ENCODE measurements at regions not wholly inside any gene's neighbourhood (a gene's known extent, or its start where the extent isn't known, plus 50 kb on each side); places are given as distances from the start of the nearest gene placed in this dataset.

DNA sequence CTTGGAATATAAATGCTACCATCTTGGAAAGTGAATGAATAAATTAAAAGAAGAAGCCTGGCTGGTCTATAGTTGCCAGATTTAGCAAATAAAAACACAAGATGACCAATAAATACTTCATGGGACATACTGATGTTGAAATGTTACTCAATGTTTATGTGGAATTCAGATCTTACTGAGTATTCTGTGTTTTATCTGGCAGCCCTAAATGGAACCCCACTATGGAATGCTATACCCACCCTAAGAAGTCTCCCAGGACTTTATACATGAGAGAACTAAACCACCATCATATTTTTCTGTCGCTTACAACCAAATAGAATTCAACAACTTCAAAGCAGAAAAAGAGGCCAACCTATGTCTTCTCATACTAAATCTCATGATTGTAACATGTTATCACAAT is 177.6 kb upstream of the HMCN1 start:
- TF ChIP-seq CTCF (IDR thresholded peaks at IDR 0.05 in 4 of 5, conservative IDR thresholded peaks at IDR 0.05 in 1 of 5) (no peak), POLR2A (IDR thresholded peaks at IDR 0.05) (no peak)
